ENCODE measurements at regions not wholly inside any gene's neighbourhood (a gene's known extent, or its start where the extent isn't known, plus 50 kb on each side); places are given as distances from the start of the nearest gene placed in this dataset.

DNA sequence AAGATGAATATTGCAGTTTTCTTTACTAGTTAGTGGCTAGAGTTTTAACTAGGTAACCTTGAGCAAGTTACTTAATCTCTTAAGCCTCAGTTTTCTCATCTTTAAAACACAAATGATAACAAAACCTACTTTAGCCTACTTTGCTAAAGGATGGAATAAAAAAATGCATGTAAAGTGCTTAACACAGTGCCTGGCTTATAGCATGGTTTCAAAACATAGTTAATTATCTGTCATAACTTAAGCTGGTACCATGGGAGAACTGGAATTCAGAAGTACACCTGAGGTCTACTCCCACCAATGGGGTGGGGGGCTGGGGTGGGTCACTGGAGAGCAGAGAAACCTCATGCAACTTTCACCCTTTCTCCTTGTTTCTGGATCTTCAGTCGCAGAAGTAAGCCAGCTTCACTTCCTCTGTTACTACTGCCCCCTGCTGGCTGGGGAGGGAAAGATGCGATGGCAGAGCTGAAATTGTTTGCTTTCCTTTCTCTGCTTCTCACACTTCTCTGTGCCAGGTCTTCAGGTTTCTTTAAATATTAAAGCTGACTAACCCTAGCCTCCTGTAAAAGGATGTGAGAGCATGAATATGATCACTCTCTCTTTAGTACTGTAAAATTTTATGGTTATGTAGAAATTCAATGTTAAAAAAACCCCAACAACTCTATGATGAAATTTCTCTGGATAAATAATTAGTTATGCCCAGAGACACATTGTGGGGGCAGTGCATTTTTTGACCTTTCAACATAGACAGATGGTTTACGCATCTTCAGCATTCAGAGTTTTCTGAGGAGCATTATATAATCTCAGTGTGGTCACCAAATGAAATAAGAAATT is 324.2 kb downstream of the HLX start:
- ATAC-seq, result peak; percentile 79
- intact Hi-C loops (cut with DNase I), result no loop called here
- DNase-seq (ENCODE audit: low spot score), result peak; percentile 87

DNA sequence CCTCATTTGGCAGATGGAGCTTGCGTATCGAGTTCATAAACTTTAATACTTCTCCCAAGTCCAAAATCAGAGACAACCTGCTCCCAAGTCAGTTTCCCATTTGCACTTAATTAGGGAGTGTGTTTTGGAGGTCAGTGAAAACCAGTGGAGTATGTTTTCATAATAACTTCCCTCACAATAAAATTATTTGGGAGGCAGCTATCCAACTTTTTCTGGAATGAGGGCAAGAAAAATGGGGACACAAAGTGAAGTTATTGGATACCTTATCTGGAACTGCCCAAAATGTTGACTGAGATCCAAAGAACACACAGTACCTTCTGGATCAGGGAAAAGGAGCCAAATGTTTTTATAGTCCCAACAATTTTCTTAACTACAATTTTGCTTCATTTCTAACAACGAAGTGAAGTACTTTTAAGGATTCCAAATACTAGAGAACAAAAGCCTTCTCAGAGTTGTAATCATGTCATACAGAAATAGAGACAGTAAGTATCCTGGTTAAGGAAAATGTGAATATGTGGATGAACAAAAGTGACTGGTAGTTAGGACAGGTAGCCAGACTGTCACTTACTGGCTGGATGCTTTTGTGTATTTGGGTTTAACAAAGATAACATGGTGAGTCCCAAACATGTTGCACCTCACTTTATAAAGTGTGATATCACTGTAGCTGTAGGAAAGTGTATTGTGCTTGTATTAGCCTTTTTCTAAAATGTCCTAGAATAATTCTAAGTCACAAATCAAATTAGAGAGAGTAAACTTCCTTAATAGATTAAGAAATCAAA is 325.0 kb downstream of the HLX start:
- intact Hi-C loops (cut with DNase I), result no loop called here
- peak; percentile 79 for ATAC-seq

GRCh38 chr1:221206076-221206475 is 326.8 kb downstream of the HLX start:
- DNase-seq (ENCODE audit: low spot score), result no peak

More for the DNA sequence above, 325.0 kb downstream of the HLX start:
- no peak for DNase-seq (ENCODE audit: low spot score)

GRCh38 chr1:221212926-221213325 is 333.7 kb downstream of the HLX start:
- intact Hi-C loops (cut with DNase I), result no loop called here
- DNase-seq (ENCODE audit: low spot score) (no peak), ATAC-seq (no peak)

More at GRCh38 chr1:221206076-221206475, 326.8 kb downstream of the HLX start:
- intact Hi-C loops (cut with DNase I), result no loop called here
- no peak for ATAC-seq

GRCh38 chr1:221217029-221217428 is 337.8 kb downstream of the HLX start:
- no peak for DNase-seq (ENCODE audit: low spot score)
- ATAC-seq, result peak; percentile 58
- intact Hi-C loops (cut with DNase I), result no loop called here

DNA sequence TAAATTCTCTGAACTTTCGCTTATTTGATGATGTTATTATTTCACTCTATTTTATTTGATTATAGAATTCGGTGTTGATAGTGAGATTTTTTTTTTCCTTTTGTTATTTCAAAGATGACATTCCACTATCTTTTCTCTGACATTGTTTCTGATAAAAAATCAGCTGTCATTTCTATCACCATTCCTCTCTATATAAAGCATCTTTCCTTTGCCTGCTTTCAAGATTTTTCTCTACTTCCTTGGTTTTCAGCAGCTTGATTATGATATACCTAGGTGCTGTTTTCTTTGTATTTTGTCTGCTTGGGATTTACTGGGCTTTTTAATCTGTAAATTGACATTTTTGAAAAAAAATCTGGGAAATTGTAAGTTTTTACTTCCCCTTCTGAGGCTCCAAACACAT is 344.0 kb downstream of the HLX start:
- no peak for ATAC-seq
- intact Hi-C loops (cut with DNase I), result no loop called here
- DNase-seq (ENCODE audit: low spot score), result no peak

GRCh38 chr1:221227460-221227859 is 348.2 kb downstream of the HLX start:
- no peak for ATAC-seq
- intact Hi-C loops (cut with DNase I), result no loop called here
- DNase-seq (ENCODE audit: low spot score), result no peak

GRCh38 chr1:221227872-221228337 is 348.7 kb downstream of the HLX start:
- intact Hi-C loops (cut with DNase I), result no loop called here

GRCh38 chr1:221228594-221228993 is 349.4 kb downstream of the HLX start:
- intact Hi-C loops (cut with DNase I), result no loop called here
- DNase-seq (ENCODE audit: low spot score) (no peak), ATAC-seq (no peak)

More at GRCh38 chr1:221227872-221228337, 348.7 kb downstream of the HLX start:
- DNase-seq (ENCODE audit: low spot score), result no peak
- ATAC-seq, result no peak

DNA sequence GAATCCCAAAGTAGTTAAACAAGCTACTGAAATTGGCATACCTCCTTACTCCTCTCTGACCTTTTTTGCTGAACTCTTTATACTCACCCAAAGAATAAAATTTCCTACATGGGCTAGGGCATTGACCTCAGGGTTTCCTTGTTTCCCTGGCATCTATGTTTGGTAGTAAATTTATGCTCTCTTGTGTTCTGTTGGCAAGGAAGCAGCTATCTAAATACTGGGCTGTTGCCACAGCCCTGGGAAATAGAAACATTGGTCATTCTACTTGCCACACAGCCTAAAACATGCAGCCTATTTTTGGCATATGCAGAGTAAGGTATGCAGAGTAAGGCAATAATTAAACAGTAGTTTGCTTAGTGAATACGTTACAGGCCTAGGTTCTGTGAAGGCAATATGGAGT is 351.4 kb downstream of the HLX start:
- intact Hi-C loops (cut with DNase I), result no loop called here
- DNase-seq (ENCODE audit: low spot score) (no peak), ATAC-seq (no peak)

GRCh38 chr1:221234791-221235190 is 355.5 kb downstream of the HLX start:
- no peak for DNase-seq (ENCODE audit: low spot score)
- intact Hi-C loops (cut with DNase I), result no loop called here
- ATAC-seq, result no peak

- intact Hi-C loops (cut with DNase I), result no loop called here
- DNase-seq (ENCODE audit: low spot score), result no peak
- no peak for ATAC-seq
These were observed 358.3 kb downstream of the HLX start for GRCh38 chr1:221237587-221237986.

DNA sequence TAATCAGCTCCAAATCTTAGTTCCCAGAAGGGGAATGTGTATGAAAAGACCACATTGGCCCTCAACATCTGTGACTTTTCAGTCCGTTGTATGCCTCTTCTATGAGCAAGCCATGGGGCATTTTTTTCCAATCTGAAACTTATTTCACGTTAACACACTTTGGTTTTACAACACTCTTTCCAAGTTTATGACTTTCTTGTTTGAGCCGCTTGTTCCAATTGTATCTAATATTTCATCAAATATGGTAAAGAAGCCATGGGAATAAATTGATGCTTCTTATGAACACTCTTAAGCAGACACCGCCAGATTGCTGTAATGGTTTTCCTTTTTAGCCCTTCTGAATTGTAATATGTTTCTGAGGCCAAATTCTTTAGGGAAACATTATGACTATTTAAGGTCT is 359.9 kb downstream of the HLX start:
- ATAC-seq, result no peak
- DNase-seq (ENCODE audit: low spot score), result no peak
- intact Hi-C loops (cut with DNase I), result no loop called here

GRCh38 chr1:221239792-221240191 is 360.5 kb downstream of the HLX start:
- ATAC-seq, result no peak
- intact Hi-C loops (cut with DNase I), result no loop called here
- DNase-seq (ENCODE audit: low spot score), result no peak

GRCh38 chr1:221240690-221241089 is 361.4 kb downstream of the HLX start:
- no peak for DNase-seq (ENCODE audit: low spot score)
- no peak for ATAC-seq
- intact Hi-C loops (cut with DNase I), result no loop called here

DNA sequence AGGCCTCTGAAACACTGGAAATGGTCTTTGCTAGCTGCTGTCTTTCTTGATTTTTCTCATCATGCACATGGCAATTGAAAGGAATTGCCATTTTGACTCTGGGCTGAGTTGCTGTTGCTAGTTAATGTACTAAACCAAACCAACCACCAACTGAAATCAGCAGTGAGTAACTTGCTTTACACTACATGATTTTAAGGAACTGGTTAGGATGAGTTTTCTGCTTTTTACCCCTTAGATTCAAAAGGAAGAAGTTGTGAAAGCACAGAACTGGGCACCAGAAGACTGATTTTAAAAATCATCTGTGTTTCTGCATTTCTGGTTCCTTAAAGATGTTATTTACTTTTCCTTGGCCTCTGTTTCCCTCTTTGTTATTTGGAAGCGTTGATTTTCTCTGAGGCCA is 361.9 kb downstream of the HLX start:
- no peak for ATAC-seq
- no peak for DNase-seq (ENCODE audit: low spot score)
- intact Hi-C loops (cut with DNase I), result no loop called here

GRCh38 chr1:221241592-221241991 is 362.3 kb downstream of the HLX start:
- intact Hi-C loops (cut with DNase I), result no loop called here
- ATAC-seq, result no peak

DNA sequence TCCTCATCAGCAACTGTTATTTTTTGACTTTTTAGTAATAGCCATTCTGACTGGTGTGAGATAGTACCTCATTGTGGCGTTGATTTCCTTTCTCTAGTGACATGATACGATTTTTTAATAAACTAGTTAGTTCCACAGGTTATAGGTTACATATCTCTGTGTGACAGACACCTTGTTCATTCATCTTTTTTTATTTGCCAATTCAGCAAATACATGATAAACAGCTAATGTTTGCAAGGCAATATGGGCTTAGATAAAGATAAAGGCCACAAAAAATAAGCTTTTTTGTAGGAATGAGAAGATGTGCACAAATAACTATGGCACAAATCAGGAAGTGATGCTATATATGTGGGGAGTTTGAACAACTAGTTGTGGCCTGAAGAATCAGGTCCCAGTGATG is 366.8 kb downstream of the HLX start:
- no peak for ATAC-seq
- intact Hi-C loops (cut with DNase I), result no loop called here
- DNase-seq (ENCODE audit: low spot score), result no peak

More at GRCh38 chr1:221241592-221241991, 362.3 kb downstream of the HLX start:
- no peak for DNase-seq (ENCODE audit: low spot score)

- ATAC-seq (no peak), DNase-seq (ENCODE audit: low spot score) (no peak)
- intact Hi-C loops (cut with DNase I), result no loop called here
These were observed 367.6 kb downstream of the HLX start for GRCh38 chr1:221246628-221247415.
